Renal cortex interstitium (tissue), 11 donors: ENCODE measurements at regions not wholly inside any gene's neighbourhood (a gene's known extent, or its start where the extent isn't known, plus 50 kb on each side); places are given as distances from the start of the nearest gene placed in this dataset.

Experiments used
- DNase-seq, 11 donors: peaks; one replicate each; pipeline ENCODE4 v3.0.0-alpha.2; 2013; ENCODE audit warnings: low read depth in 9 of 11, low spot score in 4 of 11; ENCODE audit errors: extremely low read depth in 1 of 11

DNA sequence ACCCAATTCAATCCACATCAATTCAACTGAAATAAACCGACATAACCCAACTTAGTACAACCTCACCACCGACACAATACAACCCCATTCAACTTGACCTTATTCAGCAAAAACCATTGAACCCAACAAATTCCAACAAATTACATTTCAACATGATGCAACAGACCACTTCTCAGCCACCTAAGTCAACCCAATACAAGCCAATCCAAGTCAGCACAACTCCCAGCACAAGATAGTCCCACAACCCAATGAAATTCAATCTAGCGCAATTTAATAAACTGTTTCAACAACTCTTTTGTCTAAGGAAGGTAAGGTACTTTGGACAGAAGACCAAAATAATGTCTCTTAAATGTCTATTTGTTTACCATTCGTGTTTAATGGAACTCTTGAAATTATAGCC is 226.0 kb downstream of the MIAT start:
- no peak for DNase-seq

DNA sequence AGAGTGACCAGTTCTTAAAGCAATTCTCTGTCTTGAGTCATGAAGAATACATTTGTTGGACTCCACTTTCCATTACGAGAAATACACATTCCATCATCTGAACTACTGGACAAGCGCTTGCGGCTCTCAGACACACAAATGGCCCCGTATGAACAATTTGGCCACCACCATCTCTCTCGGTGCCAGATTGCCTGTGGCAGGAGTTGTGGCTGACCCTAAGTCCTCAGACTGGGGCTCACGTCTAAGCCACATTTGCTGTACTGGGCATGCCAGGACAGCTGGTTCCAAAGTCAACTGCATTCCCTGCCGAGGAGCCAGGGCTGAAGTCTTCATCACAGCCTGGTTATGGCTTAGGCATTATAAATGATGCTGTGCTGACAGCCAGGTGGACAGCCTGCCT is 227.5 kb downstream of the MIAT start:
- DNase-seq, result no peak

DNA sequence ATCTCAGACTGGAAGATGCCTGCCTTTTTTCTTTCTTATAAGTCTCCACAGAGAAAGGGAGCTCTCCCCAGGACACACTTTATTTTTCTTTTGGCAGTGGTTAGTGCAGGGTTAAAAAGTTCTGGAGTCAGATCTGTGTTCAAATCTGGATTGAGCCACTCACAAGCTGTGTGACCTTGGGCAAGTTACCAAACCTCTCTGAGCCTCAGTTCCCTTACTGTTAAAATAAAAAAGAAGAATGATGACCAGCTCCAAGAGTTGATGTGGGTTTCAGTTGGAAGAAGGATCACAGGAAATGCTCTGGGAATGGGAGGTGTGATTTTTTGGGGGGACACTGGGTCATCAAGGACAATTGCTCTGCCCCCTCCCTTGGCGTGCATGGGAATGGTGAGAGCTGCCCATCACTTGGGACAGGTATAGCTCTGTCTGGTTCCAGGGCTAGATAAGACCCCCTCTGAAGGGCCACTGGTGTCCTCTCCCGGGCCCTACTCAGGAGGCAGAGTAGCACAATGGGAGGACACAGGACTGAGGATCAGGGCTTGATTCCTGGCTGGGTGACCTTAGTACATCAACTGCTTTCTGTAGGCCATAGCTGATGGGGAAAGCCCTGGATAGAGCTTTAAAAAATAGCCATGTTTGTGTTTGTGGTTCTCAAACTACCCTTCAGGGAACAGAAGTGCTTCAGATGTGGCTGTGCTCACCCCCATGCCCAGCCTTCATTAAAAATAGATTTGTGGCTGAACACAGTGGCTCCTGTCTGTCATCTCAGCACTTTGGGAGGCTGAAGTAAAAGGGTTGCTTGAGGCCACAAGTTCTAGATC is 228.3 kb downstream of the MIAT start:
- no peak for DNase-seq

DNA sequence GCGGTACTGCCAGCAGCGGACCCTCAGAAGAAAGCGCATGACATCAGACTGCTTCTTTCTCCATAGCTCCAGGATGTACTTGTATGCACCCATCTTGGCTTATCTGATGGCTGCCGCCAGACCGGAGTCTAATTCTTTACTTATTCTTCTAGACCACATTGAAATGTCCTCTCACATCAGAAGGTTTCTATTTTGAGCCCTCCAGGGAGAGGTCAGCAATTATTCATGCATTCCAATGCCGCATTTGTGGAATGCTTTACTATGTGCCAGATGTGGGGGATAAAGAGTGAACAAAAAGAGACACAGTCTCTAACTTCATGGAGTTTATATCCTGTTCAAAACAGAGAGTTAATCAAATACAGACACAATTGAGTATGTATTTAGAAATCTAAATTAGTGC is 230.1 kb downstream of the MIAT start:
- no peak for DNase-seq

DNA sequence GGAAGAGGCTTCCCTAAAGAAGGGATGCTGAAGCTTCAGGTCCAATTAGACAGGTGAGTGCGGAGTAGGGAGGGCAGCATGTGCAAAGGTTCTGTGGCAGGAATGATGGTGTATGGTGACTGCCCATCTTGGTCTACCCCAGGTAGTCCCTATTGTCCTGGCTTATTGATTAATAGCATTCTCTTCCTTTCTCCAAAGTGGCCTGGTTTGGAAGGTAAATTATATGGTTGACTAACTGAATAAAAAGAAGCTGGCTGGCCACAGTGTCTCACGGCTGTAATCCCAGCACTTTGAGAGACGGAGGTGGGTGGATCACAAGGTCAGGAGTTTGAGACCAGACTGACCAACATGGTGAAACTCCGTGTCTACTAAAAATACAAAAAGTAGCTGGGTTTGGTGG is 230.5 kb downstream of the MIAT start:
- no peak for DNase-seq

DNA sequence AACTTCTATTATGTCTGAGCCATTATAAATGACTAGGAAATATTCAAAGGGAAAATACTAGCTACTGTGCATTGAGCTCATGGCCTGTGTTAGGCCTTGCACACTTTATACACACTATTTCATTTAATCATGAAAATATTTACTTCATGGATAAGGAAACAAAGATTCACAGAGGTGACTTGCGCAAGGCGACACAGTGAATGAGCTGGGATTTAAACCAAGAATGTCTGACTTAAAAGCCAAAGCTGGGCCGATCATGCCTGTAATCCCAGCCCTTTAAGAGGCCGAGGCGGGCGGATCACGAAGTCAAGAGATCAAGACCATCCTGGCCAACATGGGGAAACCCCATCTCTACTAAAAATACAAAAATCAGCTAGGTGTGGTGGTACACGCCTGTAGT is 231.5 kb downstream of the MIAT start:
- no peak for DNase-seq

DNA sequence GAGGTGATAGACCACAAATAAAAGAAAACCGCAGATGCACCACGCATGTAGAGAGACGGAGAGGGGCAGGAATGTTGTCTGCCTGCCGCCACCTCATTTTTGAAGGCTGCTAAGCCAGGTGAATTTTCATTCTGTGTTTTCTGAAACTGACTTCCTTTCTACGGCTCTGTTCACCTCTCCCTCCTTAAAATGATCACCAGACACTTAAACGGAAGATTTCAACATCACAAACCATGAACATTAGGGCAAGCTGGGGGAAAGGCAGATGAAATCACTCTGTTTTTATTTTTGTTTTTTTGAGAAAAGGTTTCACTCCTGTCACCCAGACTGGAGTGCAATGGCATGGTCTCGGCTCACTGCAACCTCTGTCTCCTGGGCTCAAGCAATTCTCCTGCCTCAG is 232.4 kb downstream of the MIAT start:
- no peak for DNase-seq

DNA sequence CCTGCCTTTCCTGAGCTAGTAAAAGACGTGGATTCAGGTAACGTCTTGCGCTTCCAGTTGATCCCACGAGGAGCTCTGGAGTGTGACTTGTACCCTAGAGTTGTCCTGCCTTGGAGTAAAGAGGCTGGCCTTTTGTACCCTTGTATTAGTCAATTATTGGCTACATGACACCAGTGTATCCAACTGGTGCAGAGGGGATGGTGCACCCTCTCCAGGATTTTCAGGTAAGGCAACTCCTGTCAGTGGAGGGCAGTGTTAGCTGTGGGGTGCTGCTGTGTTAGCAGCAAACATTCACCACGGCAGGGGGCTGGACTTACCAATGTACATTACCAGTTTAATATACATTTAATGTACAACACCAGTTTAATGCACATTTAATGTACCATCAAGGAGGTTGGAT is 233.5 kb downstream of the MIAT start:
- DNase-seq, result no peak

DNA sequence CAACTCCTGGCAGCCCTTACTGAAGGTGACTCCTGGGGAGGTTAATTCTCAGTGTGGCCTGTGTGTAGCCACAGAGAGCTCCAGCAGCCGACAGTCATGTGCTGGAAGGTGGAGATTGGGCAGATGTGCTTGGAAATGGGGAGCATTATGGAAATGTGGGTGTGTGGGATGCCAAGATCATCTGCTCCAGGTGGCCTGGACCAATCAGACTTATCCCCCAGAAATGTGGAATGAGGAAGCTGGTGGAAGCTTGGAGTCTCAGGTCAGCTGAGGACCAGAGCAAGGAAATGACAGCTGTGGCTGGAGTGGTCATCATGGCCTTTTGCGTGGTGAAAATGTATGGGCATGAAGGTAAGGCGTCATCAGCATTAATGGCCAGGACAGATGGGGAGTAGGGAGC is 234.0 kb downstream of the MIAT start:
- no peak for DNase-seq

DNA sequence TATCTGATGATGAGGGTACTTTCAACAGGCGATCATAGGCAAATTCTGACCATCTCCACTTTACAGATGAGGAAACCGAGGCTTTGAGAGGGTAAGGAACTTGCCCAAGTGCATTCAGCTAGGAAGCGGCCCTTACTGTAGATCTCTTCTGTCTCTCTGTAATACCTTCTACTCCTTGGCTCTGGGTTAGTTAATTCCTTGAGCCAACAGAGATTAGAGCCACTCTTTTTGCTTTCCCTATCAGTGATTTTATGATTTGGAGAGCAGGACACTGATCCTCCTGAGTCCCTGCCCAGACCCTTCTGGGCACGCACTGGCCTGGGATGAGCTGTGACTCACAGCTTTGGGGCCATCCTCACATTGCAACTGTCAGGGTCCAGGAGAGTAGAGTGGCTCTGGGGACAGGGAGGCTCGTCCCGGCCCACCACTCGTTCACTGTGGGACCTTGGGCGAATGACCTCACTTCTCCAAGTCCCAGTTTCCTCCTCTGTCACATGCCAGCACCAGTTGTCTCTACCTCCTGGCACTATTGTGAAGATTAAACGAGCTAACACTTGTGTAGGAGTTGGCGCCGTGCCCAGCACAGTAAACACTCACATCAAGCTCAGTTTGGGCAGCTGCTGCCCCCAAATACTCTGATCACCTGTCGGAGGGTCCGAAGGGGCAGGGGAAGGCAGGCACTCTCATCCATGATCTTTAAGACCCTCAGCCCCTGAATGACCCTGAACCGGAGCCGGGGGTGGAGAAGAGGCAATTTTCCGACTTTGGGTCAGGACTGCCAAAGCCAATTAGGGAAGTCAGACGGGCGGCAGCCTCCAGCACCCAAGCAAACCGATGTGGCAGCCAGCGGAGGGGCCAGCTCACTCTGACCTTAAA is 235.0 kb downstream of the MIAT start:
- no peak for DNase-seq

DNA sequence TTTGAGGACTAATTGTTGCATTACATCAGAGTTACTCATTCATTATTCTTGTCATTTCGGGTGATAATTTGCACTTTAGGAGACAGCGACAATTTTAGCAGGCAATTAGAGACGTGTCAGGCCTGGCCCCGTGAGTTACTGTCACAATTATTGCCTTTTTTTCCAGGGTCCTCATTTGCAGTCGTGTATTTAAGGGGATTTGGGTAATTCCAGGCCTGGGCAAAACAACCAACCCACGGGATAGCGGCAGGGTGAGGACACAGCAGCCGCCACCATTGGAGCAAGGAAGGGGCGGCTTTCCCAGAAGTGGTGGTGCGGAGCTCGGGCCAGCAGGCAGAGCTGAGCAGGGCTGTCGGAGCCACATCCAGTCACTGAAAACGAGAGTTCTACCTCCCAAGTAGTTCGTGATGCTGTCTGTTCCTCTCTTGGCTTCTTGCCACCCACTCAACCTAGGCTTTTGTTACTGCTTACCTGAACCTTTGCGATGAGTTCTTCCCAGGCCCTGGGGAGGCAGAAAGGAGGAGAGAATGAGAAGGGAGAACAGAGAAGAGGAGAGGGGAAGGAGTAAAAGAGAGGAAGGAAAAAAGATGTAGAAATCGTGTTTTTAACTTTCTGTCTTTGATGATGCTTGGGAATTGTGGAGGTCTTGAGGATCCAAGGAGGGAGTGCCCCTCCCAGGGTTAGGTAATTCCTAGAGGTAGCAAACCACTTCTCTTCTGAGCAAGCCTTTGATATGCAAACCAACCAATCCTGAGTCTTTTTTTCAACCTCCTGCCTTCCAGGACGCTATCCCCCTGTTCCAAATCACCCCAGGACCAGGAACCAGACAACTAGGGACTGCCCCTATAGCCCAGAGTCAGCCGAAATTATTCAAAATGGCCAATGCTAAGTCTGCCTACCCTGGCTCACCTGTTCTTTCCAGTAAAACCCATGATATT is 236.1 kb downstream of the MIAT start:
- no peak for DNase-seq

DNA sequence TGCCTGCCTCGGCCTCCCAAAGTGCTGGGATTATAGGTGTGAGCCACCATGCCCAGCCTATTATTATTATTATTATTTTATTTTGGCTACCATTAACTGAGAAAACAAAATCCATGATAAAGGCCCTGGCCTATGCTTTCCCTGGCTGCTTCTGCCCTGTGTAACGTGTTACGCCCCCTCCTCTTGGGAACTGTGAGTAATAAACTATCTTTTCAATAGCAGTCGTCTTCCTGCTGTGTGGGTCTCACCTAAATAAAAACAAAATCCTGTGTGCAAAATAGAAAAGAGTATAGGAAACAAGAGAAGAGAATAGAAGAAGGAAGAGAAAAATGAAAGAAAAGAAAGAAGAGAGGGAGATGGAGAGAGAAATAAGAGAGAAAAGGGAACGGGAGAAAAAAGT is 237.0 kb downstream of the MIAT start:
- no peak for DNase-seq

DNA sequence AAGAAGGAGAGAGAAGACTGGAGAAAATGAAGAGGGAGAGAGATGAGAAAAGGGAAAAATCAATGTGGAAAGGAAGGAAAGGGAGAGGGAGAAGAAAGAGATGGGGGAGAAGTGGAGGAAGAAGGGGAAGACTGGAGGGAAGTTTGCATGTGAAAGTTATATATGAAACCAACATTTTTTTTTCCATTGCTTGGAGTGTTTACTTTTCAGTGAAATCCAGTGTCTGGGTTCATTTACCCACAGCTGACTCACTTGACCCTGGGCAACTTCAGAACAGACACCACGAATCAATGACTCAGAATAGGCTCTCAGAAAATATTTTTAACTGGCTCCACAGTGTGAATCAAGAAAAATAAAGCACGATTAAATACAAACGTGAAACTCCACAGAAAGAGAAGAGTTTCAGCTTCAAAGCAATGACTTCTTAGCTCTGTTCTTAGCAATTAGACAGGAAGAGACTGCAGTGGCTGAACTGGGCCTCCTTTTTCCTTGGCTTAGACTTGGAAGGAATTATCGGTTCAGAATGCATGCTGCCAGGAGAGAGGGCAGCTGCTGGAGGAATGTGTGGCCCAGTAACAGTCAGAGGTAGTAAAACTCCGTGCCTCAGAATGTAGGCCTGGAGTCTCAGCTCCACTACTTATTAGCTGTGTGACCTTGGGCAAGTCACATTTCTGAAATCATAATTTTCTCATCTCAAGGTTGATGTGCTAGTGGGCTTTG is 237.5 kb downstream of the MIAT start:
- DNase-seq, result no peak

DNA sequence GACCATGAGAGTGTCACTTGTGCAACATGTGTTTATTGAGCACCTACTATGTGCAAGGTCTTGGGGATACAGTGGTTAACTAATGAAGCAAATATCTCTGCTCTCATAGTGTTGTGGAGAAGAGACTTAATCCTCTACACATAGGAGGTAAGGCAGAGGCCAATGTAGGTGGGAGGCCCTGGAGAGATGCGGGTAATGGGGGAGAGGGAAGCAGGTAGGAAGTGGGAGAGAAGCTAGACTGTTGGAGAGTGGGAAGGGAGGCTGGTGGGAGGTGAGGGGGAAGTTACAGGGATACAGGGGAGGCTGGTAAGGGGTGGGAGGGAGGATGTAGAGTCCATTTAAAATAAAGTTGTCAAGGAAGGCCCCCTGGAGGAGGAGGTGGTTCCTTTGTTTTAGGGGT is 240.0 kb downstream of the MIAT start:
- no peak for DNase-seq

DNA sequence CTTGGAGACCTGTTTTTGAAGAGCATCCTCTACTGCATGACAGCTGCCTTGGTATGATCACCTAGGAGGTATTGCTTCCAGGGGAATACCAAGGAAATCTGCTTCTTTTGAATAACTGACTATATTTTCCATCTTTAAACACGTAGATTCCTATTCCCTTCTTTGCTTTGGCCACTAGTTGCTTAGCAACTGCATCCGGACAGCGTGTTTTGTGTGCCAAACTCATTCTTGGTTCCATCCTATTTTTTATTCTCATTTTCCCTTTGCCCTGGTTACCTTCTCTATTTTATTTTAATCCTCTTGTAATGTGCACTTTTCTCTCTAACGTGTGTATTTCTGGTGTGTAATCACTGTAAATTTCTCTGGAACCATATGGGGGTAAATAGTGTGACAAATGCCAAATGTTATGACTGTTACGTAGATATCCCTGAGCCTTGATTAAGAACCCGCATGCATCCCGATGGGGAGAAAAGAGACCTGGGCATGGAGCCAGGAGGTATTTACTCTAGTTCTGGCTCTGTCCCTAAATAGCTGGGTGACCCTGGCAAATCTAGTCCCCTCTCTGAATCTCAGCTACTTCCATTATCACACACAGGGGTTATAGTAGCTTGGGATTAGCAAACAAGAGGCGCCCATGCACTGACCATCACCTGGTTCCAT is 241.7 kb downstream of the MIAT start:
- no peak for DNase-seq

DNA sequence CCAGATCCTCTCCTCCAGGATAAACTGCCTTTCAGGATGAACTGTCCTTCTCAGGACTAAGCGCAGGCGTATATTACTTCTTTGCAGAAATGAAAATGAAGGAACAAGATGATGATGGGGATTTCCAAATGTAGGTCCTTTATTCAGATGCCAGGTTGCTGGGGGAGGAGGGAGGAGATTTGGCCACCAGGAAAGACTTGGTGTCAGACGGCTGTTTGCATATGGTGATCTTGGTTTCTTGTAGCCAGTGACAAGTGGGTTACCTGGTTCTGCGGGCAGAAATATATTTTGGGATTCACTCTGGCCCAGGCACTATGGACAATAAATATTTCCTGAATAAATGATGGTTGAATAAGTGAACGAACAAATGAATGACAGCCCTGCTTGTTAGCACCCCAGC is 243.4 kb downstream of the MIAT start:
- DNase-seq, result no peak

DNA sequence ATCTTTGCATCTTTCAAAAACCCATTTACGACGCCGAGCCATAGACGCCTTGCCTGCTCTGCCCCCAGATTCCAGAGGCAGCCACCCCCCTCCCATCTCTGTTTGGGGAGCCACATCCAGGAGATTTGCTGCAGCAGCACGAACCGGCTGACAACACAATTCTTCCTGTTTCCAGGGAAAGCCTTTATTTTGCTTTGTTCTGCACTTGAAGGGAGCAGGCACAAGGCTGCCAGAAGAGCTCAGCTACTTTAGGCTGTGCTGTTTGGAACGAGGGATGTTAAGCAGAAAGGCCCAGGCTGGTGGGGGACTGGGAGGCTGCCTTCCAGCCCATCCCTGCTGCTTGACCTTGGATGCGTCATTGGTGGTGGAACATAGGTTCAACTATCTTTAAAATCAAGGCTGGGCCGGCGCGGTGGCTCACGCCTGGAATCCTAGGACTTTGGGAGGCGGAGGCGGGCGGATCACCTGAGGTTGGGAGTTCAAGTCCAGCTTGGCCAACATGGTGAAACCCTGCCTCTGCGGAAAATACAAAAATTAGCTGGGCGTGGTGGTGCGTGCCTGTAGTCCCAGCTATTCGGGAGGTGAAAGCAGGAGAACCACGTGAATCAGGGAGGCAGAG is 243.9 kb downstream of the MIAT start:
- DNase-seq, result no peak
